IPS-20b (cell line): ENCODE measurements at regions not wholly inside any gene's neighbourhood (a gene's known extent, or its start where the extent isn't known, plus 50 kb on each side); places are given as distances from the start of the nearest gene placed in this dataset.

Experiments
- H3K27ac ChIP-seq: one replicate; pipeline ENCODE4 v1.5.1; 2013; ENCODE audit warnings: low read length
- H3K27me3 ChIP-seq: 2 replicates; pipeline ENCODE4 v1.6.1; 2013; ENCODE audit warnings: mild to moderate bottlenecking, low read length, inconsistent platforms; ENCODE audit not compliant: insufficient read depth
- H3K36me3 ChIP-seq: 2 replicates; pipeline ENCODE4 v1.6.1; 2013; ENCODE audit warnings: low read depth, mild to moderate bottlenecking, inconsistent platforms, low read length, moderate library complexity; ENCODE audit not compliant: insufficient read depth
- H3K4me1 ChIP-seq: 2 replicates; pipeline ENCODE4 v1.6.1; 2013; ENCODE audit warnings: mild to moderate bottlenecking, control low read depth, inconsistent platforms, low read length, moderate library complexity; ENCODE audit not compliant: insufficient read depth
- H3K4me3 ChIP-seq: 2 replicates; pipeline ENCODE4 v1.5.1; 2013; ENCODE audit warnings: mild to moderate bottlenecking, low read length, inconsistent platforms
- H3K9ac ChIP-seq: 2 replicates; pipeline ENCODE4 v1.6.1; 2013; ENCODE audit warnings: low read depth, mild to moderate bottlenecking, inconsistent platforms, low read length, moderate library complexity
- H3K9me3 ChIP-seq: 2 replicates; pipeline ENCODE4 v1.6.1; 2013; ENCODE audit warnings: mild to moderate bottlenecking, low read depth, low read length, inconsistent platforms; ENCODE audit not compliant: insufficient read depth

DNA sequence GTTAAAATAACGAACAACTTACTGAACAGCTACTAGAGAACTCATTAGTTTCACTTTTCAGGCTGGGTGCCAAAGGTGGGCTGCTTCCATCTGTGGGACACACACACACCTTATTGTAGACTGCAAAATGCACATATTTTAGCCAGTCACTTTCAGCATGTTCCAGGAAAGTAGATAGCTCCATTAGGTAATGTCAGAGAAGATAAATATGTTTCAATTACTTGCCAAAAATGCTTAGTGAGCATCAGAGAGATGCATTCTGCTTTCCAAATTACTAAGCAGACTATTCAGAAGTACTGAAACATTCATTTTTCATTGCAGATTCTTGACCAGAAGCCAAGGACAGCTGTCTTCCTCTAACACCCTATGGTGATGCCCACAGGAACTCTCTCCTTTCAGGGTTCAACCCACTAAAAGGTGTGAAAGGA lies 56.2 kb upstream of the APC start:
- no peaks in the 10 kb centered on the region for H3K27me3 ChIP-seq
- no peak overlapping the region for H3K4me3 ChIP-seq
- H3K9ac ChIP-seq = no peak overlapping the region
- no peak overlapping the region for H3K27ac ChIP-seq
- peaks cover 2% of the 10 kb centered on the region for H3K4me1 ChIP-seq
- no peaks in the 10 kb centered on the region for H3K9me3 ChIP-seq
- no peaks in the 10 kb centered on the region for H3K36me3 ChIP-seq

- H3K4me3 ChIP-seq = no peak overlapping the region
- no peaks in the 10 kb centered on the region for H3K36me3 ChIP-seq
- no peak overlapping the region for H3K27ac ChIP-seq
- H3K9me3 ChIP-seq = no peaks in the 10 kb centered on the region
- H3K9ac ChIP-seq = no peak overlapping the region
- H3K4me1 ChIP-seq = peaks cover 6% of the 10 kb centered on the region
- H3K27me3 ChIP-seq = no peaks in the 10 kb centered on the region
Measured at GRCh38 chr5:112682621-112683061, 55.0 kb upstream of the APC start.

DNA sequence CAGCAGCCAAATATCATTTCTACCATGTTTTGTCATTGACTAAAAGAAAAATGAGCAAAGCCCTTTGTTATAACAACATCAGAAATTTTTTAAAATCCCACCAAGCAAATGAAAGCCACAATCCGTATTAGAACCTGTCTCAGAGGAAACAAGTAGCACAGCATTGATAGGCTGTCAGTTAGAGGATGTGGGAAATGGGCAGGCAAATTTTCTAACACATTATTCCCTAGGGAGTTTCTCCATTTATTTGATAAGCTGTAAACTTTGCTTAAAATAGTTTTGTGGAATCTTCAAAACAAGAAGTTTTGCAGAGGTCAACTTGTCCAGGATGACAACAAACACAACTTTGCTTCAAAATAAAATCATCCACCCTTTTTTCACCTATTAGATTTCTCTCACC lies 53.6 kb upstream of the APC start:
- Histone ChIP-seq H3K27me3 (no peaks in the 10 kb centered on the region), H3K9ac (no peak overlapping the region), H3K4me3 (no peak overlapping the region), H3K9me3 (no peaks in the 10 kb centered on the region), H3K27ac (no peak overlapping the region), H3K36me3 (no peaks in the 10 kb centered on the region), H3K4me1 (peaks cover 6% of the 10 kb centered on the region)

GRCh38 chr5:112684737-112685136 lies 52.9 kb upstream of the APC start:
- no peaks in the 10 kb centered on the region for H3K27me3 ChIP-seq
- H3K36me3 ChIP-seq = no peaks in the 10 kb centered on the region
- peaks cover 6% of the 10 kb centered on the region for H3K4me1 ChIP-seq
- H3K27ac ChIP-seq = no peak overlapping the region
- H3K9ac ChIP-seq = no peak overlapping the region
- H3K9me3 ChIP-seq = no peaks in the 10 kb centered on the region
- H3K4me3 ChIP-seq = no peak overlapping the region

DNA sequence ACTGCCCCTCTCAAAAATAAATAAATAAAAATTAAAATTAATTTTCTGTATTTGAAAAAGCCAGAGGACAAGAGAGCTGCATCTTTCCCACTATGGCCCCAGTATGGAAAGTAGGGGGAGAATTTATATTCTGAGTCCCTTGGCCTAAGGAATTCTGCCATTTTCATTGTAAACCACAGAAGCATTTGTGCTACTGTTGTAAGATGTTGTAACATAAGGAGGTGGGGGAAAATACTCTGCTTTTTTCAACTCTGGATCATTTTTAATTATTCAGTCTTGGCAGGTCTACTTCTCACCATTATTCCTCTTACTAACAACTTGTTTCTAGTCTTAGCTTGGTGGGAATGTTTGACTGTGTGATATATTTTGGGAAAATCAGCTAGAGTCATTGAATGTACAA lies 52.3 kb upstream of the APC start:
- no peak overlapping the region for H3K9ac ChIP-seq
- peaks cover 6% of the 10 kb centered on the region for H3K4me1 ChIP-seq
- no peaks in the 10 kb centered on the region for H3K9me3 ChIP-seq
- no peaks in the 10 kb centered on the region for H3K27me3 ChIP-seq
- no peak overlapping the region for H3K4me3 ChIP-seq
- no peaks in the 10 kb centered on the region for H3K36me3 ChIP-seq
- H3K27ac ChIP-seq = no peak overlapping the region

GRCh38 chr5:112685931-112686330 lies 51.8 kb upstream of the APC start:
- H3K4me1 ChIP-seq = peaks cover 6% of the 10 kb centered on the region

DNA sequence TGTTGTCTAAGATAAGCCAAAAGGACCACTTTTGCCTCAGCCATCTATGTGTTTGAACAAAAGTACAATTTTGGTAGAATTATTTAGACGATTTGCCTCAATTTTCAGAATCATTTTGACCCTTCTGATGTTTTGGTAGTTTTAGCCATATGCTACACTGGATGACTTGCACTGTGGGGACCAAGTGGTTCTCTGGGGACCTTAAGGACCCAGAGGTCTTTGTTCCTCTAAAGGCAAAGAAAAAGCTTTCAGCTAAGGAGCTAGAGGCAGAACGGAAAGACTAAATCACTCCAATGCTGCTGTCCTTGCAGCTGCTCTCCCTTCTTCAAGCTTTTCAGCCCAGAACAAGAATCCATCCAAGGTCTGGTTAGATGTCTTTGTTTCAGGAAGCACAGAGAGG lies 51.0 kb upstream of the APC start:
- Histone ChIP-seq H3K9ac (no peak overlapping the region), H3K4me1 (peaks cover 6% of the 10 kb centered on the region), H3K36me3 (no peaks in the 10 kb centered on the region), H3K9me3 (no peaks in the 10 kb centered on the region), H3K27ac (no peak overlapping the region), H3K27me3 (no peaks in the 10 kb centered on the region), H3K4me3 (no peak overlapping the region)

More at GRCh38 chr5:112685931-112686330, 51.8 kb upstream of the APC start:
- Histone ChIP-seq H3K4me3 (no peak overlapping the region), H3K36me3 (no peaks in the 10 kb centered on the region), H3K9me3 (no peaks in the 10 kb centered on the region), H3K27ac (no peak overlapping the region), H3K27me3 (no peaks in the 10 kb centered on the region), H3K9ac (no peak overlapping the region)

- no peaks in the 10 kb centered on the region for H3K27me3 ChIP-seq
- no peak overlapping the region for H3K27ac ChIP-seq
- H3K4me3 ChIP-seq = no peak overlapping the region
- H3K36me3 ChIP-seq = no peaks in the 10 kb centered on the region
- H3K4me1 ChIP-seq = peaks cover 6% of the 10 kb centered on the region
- no peak overlapping the region for H3K9ac ChIP-seq
- H3K9me3 ChIP-seq = no peaks in the 10 kb centered on the region
Measured at GRCh38 chr5:112687306-112687705, 50.4 kb upstream of the APC start.
